GM19468 (cell line): ENCODE measurements at regions not wholly inside any gene's neighbourhood (a gene's known extent, or its start where the extent isn't known, plus 50 kb on each side); places are given as distances from the start of the nearest gene placed in this dataset.

Experiments
- ATAC-seq: cut with Tn5 transposase; IDR thresholded peaks from one replicate; pipeline ENCODE4 v1.9.1; 2021; ENCODE audit warnings: mild to moderate bottlenecking, moderate library complexity, moderate number of reproducible peaks; ENCODE audit not compliant: unreplicated experiment; ENCODE audit errors: extremely low read depth

GRCh38 chr1:80806431-80806830 is 994.3 kb upstream of the ADGRL2 start:
- no peak for ATAC-seq

GRCh38 chr1:80801695-80802094 is 999.0 kb upstream of the ADGRL2 start:
- ATAC-seq = no peak

- no peak for ATAC-seq
Observed at GRCh38 chr1:80799457-80799856, 1001.3 kb upstream of the ADGRL2 start.

- no peak for ATAC-seq
Observed at GRCh38 chr1:80779275-80779674, 1021.5 kb upstream of the ADGRL2 start.

GRCh38 chr1:80778094-80778840 is 1022.5 kb upstream of the ADGRL2 start:
- no peak for ATAC-seq

- no peak for ATAC-seq
Observed at GRCh38 chr1:80776266-80776665, 1024.5 kb upstream of the ADGRL2 start.

GRCh38 chr1:80769208-80769750 is 1031.5 kb upstream of the ADGRL2 start:
- no peak for ATAC-seq

- ATAC-seq = no peak
Observed at GRCh38 chr1:80767711-80768110, 1033.0 kb upstream of the ADGRL2 start.

- ATAC-seq = no peak
Observed at GRCh38 chr1:80759354-80759753, 1041.4 kb upstream of the ADGRL2 start.

GRCh38 chr1:80755944-80756343 is 1044.8 kb upstream of the ADGRL2 start:
- no peak for ATAC-seq

GRCh38 chr1:80751204-80751603 is 1049.5 kb upstream of the ADGRL2 start:
- ATAC-seq = no peak

- no peak for ATAC-seq
Observed at GRCh38 chr1:80731241-80731894, 1069.4 kb upstream of the ADGRL2 start.

- no peak for ATAC-seq
Observed at GRCh38 chr1:80722611-80723010, 1078.1 kb upstream of the ADGRL2 start.

- no peak for ATAC-seq
Observed at GRCh38 chr1:80706526-80706925, 1094.2 kb upstream of the ADGRL2 start.

- no peak for ATAC-seq
Observed at GRCh38 chr1:80678438-80678837, 1122.3 kb upstream of the ADGRL2 start.

GRCh38 chr1:80675454-80675853 is 1125.3 kb upstream of the ADGRL2 start:
- ATAC-seq = no peak

GRCh38 chr1:80673935-80674597 is 1126.7 kb upstream of the ADGRL2 start:
- ATAC-seq = no peak

GRCh38 chr1:80668372-80668771 is 1132.4 kb upstream of the ADGRL2 start:
- ATAC-seq = no peak

GRCh38 chr1:80666073-80666472 is 1134.7 kb upstream of the ADGRL2 start:
- no peak for ATAC-seq

GRCh38 chr1:80659161-80659560 is 1141.6 kb upstream of the ADGRL2 start:
- no peak for ATAC-seq

- ATAC-seq = no peak
Observed at GRCh38 chr1:80657707-80658106, 1143.0 kb upstream of the ADGRL2 start.
